K562 (cell line): ENCODE measurements at regions not wholly inside any gene's neighbourhood (a gene's known extent, or its start where the extent isn't known, plus 50 kb on each side); places are given as distances from the start of the nearest gene placed in this dataset.
A peak's percentile ranks its signal among the peaks of the same experiment; 100 is the strongest.

Source experiments
- ARID1B ChIP-seq: fragments of 450-650 bp; IDR thresholded peaks from 2 replicates; pipeline ENCODE4 v1.6.1; 2016; ENCODE audit warnings: antibody characterized with exemption, mild to moderate bottlenecking, inconsistent platforms
- ATF7 ChIP-seq: fragments of 450-650 bp; IDR thresholded peaks from 2 replicates; pipeline ENCODE4 v1.7.1; 2014; ENCODE audit warnings: mild to moderate bottlenecking, moderate library complexity
- CEBPB ChIP-seq: fragments of 450-650 bp; IDR thresholded peaks from 2 replicates; pipeline ENCODE4 v1.6.1; 2016; ENCODE audit warnings: missing genetic modification characterization, missing compliant biosample characterization
- CEBPG ChIP-seq, 3 experiments: fragments of 200-800 bp in 1 of 3; sonication (Bioruptor generic) in 1 of 3; sonication (generic) in 1 of 3; formaldehyde crosslinking in 1 of 3; IDR thresholded peaks in 2 of 3; conservative IDR thresholded peaks in 1 of 3; 2 replicates each; pipeline versions ENCODE4 v1.6.1 to v1.8.0; 2016 to 2022; ENCODE audit warnings: missing compliant biosample characterization in 2 of 3, missing genetic modification characterization in 2 of 3, mild to moderate bottlenecking in 1 of 3, missing genetic modification reagents in 1 of 3
- EGR1 ChIP-seq: fragments of 450-650 bp; conservative IDR thresholded peaks from 2 replicates; pipeline ENCODE4 v1.6.1; 2017; ENCODE audit warnings: mild to moderate bottlenecking
- EWSR1 ChIP-seq: fragments of 450-650 bp; IDR thresholded peaks from 2 replicates; pipeline ENCODE4 v1.6.1; 2018; ENCODE audit warnings: borderline replicate concordance, mild to moderate bottlenecking, low read depth, moderate library complexity; ENCODE audit not compliant: partially characterized antibody
- FOS ChIP-seq: IDR thresholded peaks from 3 replicates; pipeline ENCODE4 v1.6.1; 2011; ENCODE audit not compliant: insufficient read length; ENCODE audit errors: extremely low read depth
- FOSL1 ChIP-seq: fragments of 200-800 bp; sonication (Bioruptor generic); conservative IDR thresholded peaks from 2 replicates; pipeline ENCODE4 v1.6.1; 2016; ENCODE audit warnings: missing genetic modification characterization, missing compliant biosample characterization
- NBN ChIP-seq: fragments of 450-650 bp; IDR thresholded peaks from 2 replicates; pipeline ENCODE4 v1.6.1; 2016; ENCODE audit warnings: low read depth, mild to moderate bottlenecking
- NFATC3 ChIP-seq: fragments of 450-650 bp; IDR thresholded peaks from 2 replicates; pipeline ENCODE4 v1.6.1; 2017; ENCODE audit warnings: mild to moderate bottlenecking
- SMARCA4 ChIP-seq: fragments of 450-650 bp; IDR thresholded peaks from 2 replicates; pipeline ENCODE4 v1.6.1; 2016
- SMARCC2 ChIP-seq: fragments of 450-650 bp; IDR thresholded peaks from 2 replicates; pipeline ENCODE4 v1.6.1; 2017; ENCODE audit warnings: antibody characterized with exemption, moderate library complexity, mild to moderate bottlenecking, low read depth
- SMARCE1 ChIP-seq: fragments of 450-650 bp; IDR thresholded peaks from 2 replicates; pipeline ENCODE4 v1.7.1; 2016; ENCODE audit warnings: mild to moderate bottlenecking
- SP1 ChIP-seq: sonication (generic); formaldehyde crosslinking; IDR thresholded peaks from 2 replicates; pipeline ENCODE4 v1.8.1; 2022; ENCODE audit warnings: mild to moderate bottlenecking, missing genetic modification reagents
- ZNF121 ChIP-seq: sonication (generic); formaldehyde crosslinking; conservative IDR thresholded peaks from 2 replicates; pipeline ENCODE4 v1.8.0; 2022; ENCODE audit warnings: missing genetic modification reagents
- TF ChIP-seq, protein P1 (sequence below), 2 experiments: fragments of 450-650 bp; IDR thresholded peaks; 2 replicates each; pipeline ENCODE4 v1.6.1; 2016; ENCODE audit warnings: mild to moderate bottlenecking in 2 of 2, borderline replicate concordance in 1 of 2, low read depth in 1 of 2, moderate library complexity in 1 of 2
- TF ChIP-seq, protein P2 (sequence below): fragments of 450-650 bp; IDR thresholded peaks from 2 replicates; pipeline ENCODE4 v1.6.1; 2018; ENCODE audit warnings: mild to moderate bottlenecking, low read depth; ENCODE audit not compliant: partially characterized antibody
- TF ChIP-seq, protein P3 (sequence below): fragments of 450-650 bp; formaldehyde crosslinking; IDR thresholded peaks from 2 replicates; pipeline ENCODE4 v1.4.0; 2022; ENCODE audit warnings: mild to moderate bottlenecking, moderate library complexity

DNA sequence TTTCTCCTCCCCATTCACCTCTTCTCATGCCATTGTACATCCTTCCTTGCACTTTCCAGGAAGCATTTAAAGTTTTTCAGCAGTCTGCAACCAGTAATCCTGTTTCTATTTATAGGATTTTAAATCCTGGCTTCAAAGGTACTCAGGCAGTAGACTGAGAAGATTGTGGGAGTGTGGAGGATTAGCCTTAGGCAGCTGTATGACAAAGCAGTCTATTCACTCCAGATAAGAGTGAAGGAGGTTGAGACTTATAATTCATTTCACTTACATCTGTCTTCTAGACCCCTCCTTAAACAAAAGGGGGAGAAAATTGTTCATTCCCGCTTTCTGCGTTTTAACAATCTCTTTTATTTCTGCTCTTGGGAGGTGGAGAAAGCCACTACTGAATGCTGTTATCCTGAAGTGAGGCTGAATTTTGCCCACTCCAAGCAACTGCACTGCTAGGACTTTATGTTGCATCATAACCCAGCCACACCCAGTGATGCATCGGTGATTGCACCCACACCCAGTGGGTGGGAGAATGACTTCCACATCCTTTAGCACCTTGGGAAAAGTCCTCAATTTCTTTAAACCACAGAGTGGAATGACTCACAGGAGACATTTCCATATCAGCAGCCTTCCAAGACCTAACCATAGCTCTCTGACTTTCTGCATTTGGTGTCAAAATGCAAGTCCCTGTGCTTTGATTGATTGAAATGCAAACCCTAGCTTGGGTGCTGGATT, 382.5 kb upstream of the ATP2B1 start (continued):
- peak; percentile 82 for TF ChIP-seq FOSL1
- TF ChIP-seq SMARCE1, result peak; percentile 28; the same call in 1 of the 2 replicates
- 0 out of 2 replicates have a peak, but pooled peaks have one; percentile 20 for TF ChIP-seq ATF7
- TF ChIP-seq SMARCC2, result no peak
- TF ChIP-seq EGR1, result peak; percentile 69
- no peak for TF ChIP-seq ZNF121
- TF ChIP-seq, protein P1, sequence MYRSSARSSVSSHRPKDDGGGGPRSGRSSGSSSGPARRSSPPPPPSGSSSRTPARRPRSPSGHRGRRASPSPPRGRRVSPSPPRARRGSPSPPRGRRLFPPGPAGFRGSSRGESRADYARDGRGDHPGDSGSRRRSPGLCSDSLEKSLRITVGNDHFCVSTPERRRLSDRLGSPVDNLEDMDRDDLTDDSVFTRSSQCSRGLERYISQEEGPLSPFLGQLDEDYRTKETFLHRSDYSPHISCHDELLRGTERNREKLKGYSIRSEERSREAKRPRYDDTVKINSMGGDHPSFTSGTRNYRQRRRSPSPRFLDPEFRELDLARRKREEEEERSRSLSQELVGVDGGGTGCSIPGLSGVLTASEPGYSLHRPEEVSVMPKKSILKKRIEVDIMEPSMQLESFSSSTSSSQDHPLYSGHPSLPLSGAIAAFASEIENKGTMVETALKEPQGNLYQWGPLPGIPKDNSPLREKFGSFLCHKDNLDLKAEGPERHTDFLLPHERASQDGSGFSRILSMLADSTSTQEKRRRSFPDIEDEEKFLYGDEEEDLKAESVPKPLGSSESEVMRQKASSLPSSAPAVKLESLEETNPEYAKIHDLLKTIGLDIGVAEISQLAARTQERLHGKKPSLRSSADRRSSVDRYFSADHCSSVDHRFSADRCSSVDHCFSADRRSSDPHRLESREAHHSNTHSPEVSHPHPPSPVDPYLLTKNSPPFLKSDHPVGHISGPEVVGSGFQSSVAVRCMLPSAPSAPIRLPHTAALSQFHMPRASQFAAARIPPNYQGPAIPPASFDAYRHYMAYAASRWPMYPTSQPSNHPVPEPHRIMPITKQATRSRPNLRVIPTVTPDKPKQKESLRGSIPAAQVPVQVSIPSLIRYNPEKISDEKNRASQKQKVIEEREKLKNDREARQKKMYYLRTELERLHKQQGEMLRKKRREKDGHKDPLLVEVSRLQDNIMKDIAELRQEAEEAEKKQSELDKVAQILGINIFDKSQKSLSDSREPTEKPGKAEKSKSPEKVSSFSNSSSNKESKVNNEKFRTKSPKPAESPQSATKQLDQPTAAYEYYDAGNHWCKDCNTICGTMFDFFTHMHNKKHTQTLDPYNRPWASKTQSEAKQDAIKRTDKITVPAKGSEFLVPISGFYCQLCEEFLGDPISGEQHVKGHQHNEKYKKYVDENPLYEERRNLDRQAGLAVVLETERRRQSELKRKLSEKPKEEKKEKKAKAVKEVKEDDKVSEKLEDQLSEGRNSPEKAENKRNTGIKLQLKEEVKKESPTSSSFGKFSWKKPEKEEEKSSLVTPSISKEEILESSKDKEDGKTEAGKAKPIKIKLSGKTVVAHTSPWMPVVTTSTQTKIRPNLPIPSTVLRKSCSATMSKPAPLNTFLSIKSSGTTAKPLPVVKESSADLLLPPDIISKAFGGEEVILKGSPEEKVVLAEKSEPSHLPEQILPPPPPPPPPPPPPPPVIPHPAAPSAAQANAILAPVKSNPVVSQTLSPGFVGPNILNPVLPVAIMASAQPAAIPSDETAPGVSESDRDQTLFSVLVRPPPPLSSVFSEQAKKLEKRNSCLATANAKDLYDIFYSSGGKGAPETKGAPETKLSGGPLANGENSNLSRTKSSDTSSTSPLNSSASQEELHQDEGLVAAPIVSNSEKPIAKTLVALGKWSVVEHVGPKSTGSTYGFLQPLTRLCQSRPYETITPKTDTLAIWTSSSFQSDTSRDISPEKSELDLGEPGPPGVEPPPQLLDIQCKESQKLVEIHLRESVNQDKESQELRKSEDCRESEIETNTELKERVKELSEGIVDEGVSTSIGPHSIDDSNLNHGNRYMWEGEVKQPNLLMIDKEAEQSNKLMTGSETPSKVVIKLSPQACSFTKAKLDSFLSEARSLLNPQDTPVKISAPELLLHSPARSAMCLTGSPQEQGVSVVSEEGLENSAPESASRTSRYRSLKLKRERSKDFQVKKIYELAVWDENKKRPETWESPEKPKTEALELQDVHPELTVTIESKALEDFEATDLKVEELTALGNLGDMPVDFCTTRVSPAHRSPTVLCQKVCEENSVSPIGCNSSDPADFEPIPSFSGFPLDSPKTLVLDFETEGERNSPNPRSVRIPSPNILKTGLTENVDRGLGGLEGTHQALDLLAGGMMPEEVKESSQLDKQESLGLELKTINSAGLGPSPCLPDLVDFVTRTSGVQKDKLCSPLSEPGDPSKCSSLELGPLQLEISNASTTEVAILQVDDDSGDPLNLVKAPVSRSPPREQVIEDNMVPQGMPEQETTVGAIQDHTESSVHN (IDR thresholded peaks at IDR 0.05; ENCODE audit: borderline replicate concordance in 1 of 2, low read depth in 1 of 2), result 0 out of 4 replicates have a peak, but pooled peaks of 1 of the 2 experiments have one; percentile 24
- peak; percentile 47; the same call in 1 of the 2 replicates for TF ChIP-seq SMARCA4
- no peak for TF ChIP-seq NFATC3
- TF ChIP-seq, protein P2, sequence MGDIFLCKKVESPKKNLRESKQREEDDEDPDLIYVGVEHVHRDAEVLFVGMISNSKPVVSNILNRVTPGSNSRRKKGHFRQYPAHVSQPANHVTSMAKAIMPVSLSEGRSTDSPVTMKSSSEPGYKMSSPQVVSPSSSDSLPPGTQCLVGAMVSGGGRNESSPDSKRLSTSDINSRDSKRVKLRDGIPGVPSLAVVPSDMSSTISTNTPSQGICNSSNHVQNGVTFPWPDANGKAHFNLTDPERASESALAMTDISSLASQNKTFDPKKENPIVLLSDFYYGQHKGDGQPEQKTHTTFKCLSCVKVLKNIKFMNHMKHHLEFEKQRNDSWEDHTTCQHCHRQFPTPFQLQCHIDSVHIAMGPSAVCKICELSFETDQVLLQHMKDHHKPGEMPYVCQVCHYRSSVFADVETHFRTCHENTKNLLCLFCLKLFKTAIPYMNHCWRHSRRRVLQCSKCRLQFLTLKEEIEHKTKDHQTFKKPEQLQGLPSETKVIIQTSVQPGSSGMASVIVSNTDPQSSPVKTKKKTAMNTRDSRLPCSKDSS, result no peak
- no peak for TF ChIP-seq EWSR1
- TF ChIP-seq CEBPG (CRISPR knock-in tag; IDR thresholded peaks at IDR 0.05), result peak; percentile 93
- TF ChIP-seq CEBPG (tag; conservative IDR thresholded peaks at IDR 0.05 in 1 of 2, IDR thresholded peaks at IDR 0.05 in 1 of 2), result peak; percentile 90 to 99
- TF ChIP-seq CEBPB, result peak; percentile 69
- no peak for TF ChIP-seq SP1
- no peak for TF ChIP-seq FOS
- TF ChIP-seq, protein P3, sequence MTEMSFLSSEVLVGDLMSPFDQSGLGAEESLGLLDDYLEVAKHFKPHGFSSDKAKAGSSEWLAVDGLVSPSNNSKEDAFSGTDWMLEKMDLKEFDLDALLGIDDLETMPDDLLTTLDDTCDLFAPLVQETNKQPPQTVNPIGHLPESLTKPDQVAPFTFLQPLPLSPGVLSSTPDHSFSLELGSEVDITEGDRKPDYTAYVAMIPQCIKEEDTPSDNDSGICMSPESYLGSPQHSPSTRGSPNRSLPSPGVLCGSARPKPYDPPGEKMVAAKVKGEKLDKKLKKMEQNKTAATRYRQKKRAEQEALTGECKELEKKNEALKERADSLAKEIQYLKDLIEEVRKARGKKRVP (CRISPR knock-in tag), result peak; percentile 76; the same call in 1 of the 2 replicates
- no peak for TF ChIP-seq NBN
- TF ChIP-seq ARID1B, result peak; percentile 52
